Panc1 (cell line): ENCODE measurements at regions not wholly inside any gene's neighbourhood (a gene's known extent, or its start where the extent isn't known, plus 50 kb on each side); places are given as distances from the start of the nearest gene placed in this dataset.
"Not testable (repeated sequence)": the region's sequence is repeated elsewhere in the genome, so short reads cannot be mapped to it uniquely, and the experiment has no call there.

Source experiments
- ATAC-seq: fragments of 200-7000 bp; cut with Tn5 transposase; 2 replicates; pipeline ENCODE4 v1.9.1; 2020; ENCODE audit warnings: mild to moderate bottlenecking, moderate library complexity
- BruUV-seq: library from RNA; stranded (reverse); fragments of 400-500 nt; replicated peaks from 2 replicates; lab custom pipeline; 2021; lab: Mats Ljungman, UMichigan
- CTCF ChIA-PET: fragments of 300-600 bp; sonication (Branson Sonifier 250); formaldehyde crosslinking; loops from one replicate; lab custom pipeline; 2022; ENCODE audit warnings: antibody characterized with exemption; lab: Charles Lee
- POLR2A ChIA-PET: fragments of 300-600 bp; sonication (Branson Sonifier 250); formaldehyde crosslinking; loops from one replicate; lab custom pipeline; 2022; ENCODE audit warnings: antibody characterized with exemption; lab: Charles Lee
- DNase-seq: peaks from one replicate; pipeline ENCODE4 v3.0.0-alpha.2; 2010; ENCODE audit warnings: low read depth, low spot score
- H3K27ac ChIP-seq: 2 replicates; pipeline ENCODE4 v1.5.1; 2011; ENCODE audit warnings: mild to moderate bottlenecking, low read length, inconsistent platforms
- H3K27me3 ChIP-seq: fragments of 200-500 bp; sonication (Bioruptor generic); 2 replicates; pipeline ENCODE4 v1.6.0; 2014; ENCODE audit warnings: low read length, inconsistent platforms; ENCODE audit not compliant: control insufficient read depth, insufficient read depth
- H3K36me3 ChIP-seq: fragments of 200-500 bp; sonication (Bioruptor generic); 2 replicates; pipeline ENCODE4 v1.5.1; 2014; ENCODE audit warnings: inconsistent platforms, mild to moderate bottlenecking, low read length, moderate library complexity; ENCODE audit not compliant: control insufficient read depth, insufficient read depth
- H3K4me1 ChIP-seq: 2 replicates; pipeline ENCODE4 v1.5.1; 2011; ENCODE audit warnings: inconsistent platforms, mild to moderate bottlenecking, low read length, moderate library complexity; ENCODE audit not compliant: control insufficient read depth, insufficient read depth
- H3K4me3 ChIP-seq, 2 experiments: 2 replicates each; pipeline ENCODE4 v1.5.1; 2011 to 2012; ENCODE audit warnings: low read depth in 2 of 2, low read length in 2 of 2, mild to moderate bottlenecking in 2 of 2, inconsistent platforms in 1 of 2, moderate library complexity in 1 of 2
- H3K9me3 ChIP-seq: fragments of 200-500 bp; sonication (Bioruptor generic); 2 replicates; pipeline ENCODE4 v1.5.1; 2014; ENCODE audit warnings: low read depth, mild to moderate bottlenecking, inconsistent platforms, low read length, moderate library complexity; ENCODE audit not compliant: control insufficient read depth, insufficient read depth
- in situ Hi-C: cut with HindIII; loops from 2 replicates; pipeline ENCODE4 v1.10.0; 2016; ENCODE audit warnings: low sequenced_read_pairs, low pct_unique_long_range_greater_than_20kb
- intact Hi-C: fragments of 100-400 bp; cut with micrococcal nuclease; formaldehyde crosslinking; loops from one replicate; pipeline ENCODE4 v1.10.0; 2022; ENCODE audit not compliant: unreplicated experiment

DNA sequence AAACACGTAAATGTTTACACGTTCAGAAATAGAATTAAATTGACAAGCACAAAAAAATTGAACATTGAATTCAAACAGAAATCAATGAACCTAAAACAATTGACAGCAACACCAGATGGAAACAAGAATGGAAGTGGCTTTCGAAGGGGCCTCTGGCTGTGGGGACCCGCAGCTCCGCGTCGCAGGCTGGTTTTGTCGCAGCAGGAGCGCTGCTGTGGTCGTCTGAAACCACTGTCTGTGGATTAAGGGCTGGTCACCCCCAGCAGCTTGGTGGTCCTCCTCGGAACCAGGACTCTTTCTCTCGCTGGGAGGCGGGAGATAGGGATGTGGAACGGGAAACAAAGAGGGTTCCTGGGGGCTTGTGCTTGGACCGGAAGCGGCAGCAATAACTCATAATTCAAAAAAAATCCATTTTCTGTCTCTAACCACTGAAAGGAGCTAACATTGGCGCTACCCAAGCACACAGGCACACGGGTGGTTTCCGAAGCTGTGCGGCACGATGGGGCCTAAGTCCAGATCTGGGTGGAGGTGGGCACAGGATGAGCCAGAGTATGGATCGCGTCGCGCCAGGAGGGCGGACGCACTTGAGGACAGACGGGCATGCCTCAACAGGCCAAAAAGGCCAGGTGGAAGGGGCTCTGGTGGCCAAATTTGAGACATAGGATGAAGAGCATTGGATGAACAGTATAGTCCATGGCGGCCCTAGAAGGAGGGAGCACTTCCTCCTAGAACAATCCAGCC, 346.0 kb downstream of the CNTNAP3B start:
- BruUV-seq, POLR2A ChIA-PET, H3K36me3 ChIP-seq, H3K4me3 ChIP-seq, in situ Hi-C loops, DNase-seq, H3K27me3 ChIP-seq, intact Hi-C loops, ATAC-seq, CTCF ChIA-PET, H3K4me1 ChIP-seq, H3K27ac ChIP-seq, H3K9me3 ChIP-seq: not testable (repeated sequence)

- CTCF ChIA-PET, result not testable (repeated sequence)
Measured at GRCh38 chr9:41781899-41782298, 347.3 kb downstream of the CNTNAP3B start.

GRCh38 chr9:41779897-41780406, 349.3 kb downstream of the CNTNAP3B start:
- ATAC-seq, H3K27me3 ChIP-seq, H3K36me3 ChIP-seq, H3K9me3 ChIP-seq, in situ Hi-C loops, H3K4me1 ChIP-seq, H3K27ac ChIP-seq, DNase-seq, CTCF ChIA-PET, H3K4me3 ChIP-seq, POLR2A ChIA-PET, intact Hi-C loops, BruUV-seq: not testable (repeated sequence)

More at GRCh38 chr9:41781899-41782298, 347.3 kb downstream of the CNTNAP3B start:
- intact Hi-C loops, in situ Hi-C loops, POLR2A ChIA-PET, DNase-seq, H3K4me1 ChIP-seq, H3K9me3 ChIP-seq, ATAC-seq, H3K27me3 ChIP-seq, H3K36me3 ChIP-seq, H3K27ac ChIP-seq, BruUV-seq, H3K4me3 ChIP-seq: not testable (repeated sequence)

GRCh38 chr9:41779192-41779591, 350.0 kb downstream of the CNTNAP3B start:
- H3K9me3 ChIP-seq, result not testable (repeated sequence)

DNA sequence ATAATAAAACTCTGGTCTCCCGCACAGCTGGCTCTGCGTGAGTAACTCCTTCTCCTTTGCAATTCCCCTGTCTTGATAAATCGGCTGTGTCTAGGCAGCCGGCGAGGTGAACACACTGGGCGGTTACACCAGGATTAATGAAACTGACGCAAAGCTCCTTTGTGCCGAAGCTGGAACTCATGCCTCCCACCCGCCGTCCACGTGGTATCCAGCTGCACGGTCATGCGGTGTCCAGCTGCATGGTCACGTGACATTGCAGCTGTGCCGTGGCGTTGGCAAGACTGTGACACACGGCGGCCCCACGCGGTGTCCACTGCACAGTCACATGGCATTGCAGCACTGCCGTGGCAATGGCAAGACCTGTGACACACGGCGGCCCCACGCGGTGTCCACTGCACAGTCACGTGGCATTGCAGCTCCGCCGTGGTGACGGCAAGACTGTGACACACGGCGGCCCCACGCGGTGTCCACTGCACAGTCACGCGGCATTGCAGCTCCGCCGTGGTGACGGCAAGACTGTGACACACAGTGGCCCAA, 350.6 kb downstream of the CNTNAP3B start:
- H3K4me1 ChIP-seq, intact Hi-C loops, H3K27ac ChIP-seq, BruUV-seq, ATAC-seq, H3K9me3 ChIP-seq, H3K27me3 ChIP-seq, DNase-seq, H3K4me3 ChIP-seq, POLR2A ChIA-PET, H3K36me3 ChIP-seq, CTCF ChIA-PET, in situ Hi-C loops: not testable (repeated sequence)

More at GRCh38 chr9:41779192-41779591, 350.0 kb downstream of the CNTNAP3B start:
- BruUV-seq, POLR2A ChIA-PET, intact Hi-C loops, in situ Hi-C loops, H3K4me3 ChIP-seq, DNase-seq, H3K36me3 ChIP-seq, H3K27me3 ChIP-seq, CTCF ChIA-PET, ATAC-seq, H3K4me1 ChIP-seq, H3K27ac ChIP-seq: not testable (repeated sequence)

DNA sequence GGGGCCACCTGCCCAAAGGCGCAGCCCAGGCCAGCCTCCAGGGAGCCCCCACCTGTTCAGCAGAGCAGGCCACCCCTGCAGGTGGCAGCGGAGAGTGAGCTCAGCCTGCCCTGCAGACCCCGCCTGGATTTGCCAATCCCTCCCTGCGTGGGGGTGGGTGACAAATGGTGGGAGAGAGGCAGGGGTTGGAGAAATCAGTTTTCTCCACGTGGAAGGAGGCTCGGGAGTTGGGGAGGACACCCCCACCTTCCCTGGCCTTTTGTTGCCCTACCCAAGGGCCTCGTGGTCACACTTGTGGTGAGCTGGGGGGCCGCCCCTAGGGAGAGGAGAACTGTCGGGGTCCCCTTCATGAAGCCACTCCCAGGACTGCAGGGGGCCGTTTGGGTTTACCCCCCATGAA, 351.7 kb downstream of the CNTNAP3B start:
- in situ Hi-C loops, H3K27ac ChIP-seq, H3K27me3 ChIP-seq, H3K36me3 ChIP-seq, CTCF ChIA-PET, intact Hi-C loops, H3K4me1 ChIP-seq, BruUV-seq, ATAC-seq, DNase-seq, H3K4me3 ChIP-seq, POLR2A ChIA-PET, H3K9me3 ChIP-seq: not testable (repeated sequence)

DNA sequence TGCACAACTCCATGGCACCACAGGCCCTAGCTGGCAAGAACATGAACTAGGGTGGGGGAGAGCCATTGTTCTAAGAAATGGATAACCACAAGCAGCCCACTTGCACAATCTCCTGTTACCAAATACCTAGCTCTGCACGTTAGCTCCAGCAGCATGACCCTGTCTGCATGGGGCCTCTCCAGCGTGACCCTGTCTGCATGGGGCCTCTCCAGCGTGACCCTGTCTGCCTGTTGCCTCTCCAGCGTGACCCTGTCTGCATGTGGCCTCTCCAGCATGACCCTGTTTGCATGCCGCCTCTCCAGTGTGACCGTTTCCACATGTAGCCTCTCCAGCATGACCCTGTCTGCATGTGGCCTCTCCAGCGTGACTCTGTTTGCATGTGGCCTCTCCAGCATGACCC, 356.7 kb downstream of the CNTNAP3B start:
- H3K9me3 ChIP-seq, H3K27ac ChIP-seq, ATAC-seq, H3K4me3 ChIP-seq, H3K4me1 ChIP-seq, CTCF ChIA-PET, BruUV-seq, H3K27me3 ChIP-seq, H3K36me3 ChIP-seq, POLR2A ChIA-PET, in situ Hi-C loops, DNase-seq, intact Hi-C loops: not testable (repeated sequence)
